LNCaP clone FGC (cell line): ENCODE measurements at regions not wholly inside any gene's neighbourhood (a gene's known extent, or its start where the extent isn't known, plus 50 kb on each side); places are given as distances from the start of the nearest gene placed in this dataset.
A peak's percentile ranks its signal among the peaks of the same experiment; 100 is the strongest.

Experiments used
- DNase-seq: peaks from one replicate; pipeline ENCODE4 v3.0.0-alpha.2; 2011; ENCODE audit warnings: low read depth
- H3K4me3 ChIP-seq: 2 replicates; pipeline ENCODE4 v1.5.1; 2011; ENCODE audit warnings: mild to moderate bottlenecking, low read depth, low read length, control low read depth
- CTCF ChIP-seq: IDR thresholded peaks from 2 replicates; pipeline ENCODE4 v1.5.1; 2012; ENCODE audit warnings: mild to moderate bottlenecking; ENCODE audit not compliant: control insufficient read depth, insufficient read depth; ENCODE audit errors: extremely low read depth

GRCh38 chr1:165073185-165074007 lies 283.1 kb downstream of the LMX1A start:
- peak; percentile 81 for TF ChIP-seq CTCF
- DNase-seq = peak; percentile 39
- H3K4me3 ChIP-seq = no peak overlapping the region

- TF ChIP-seq CTCF = no peak
- no peak overlapping the region for H3K4me3 ChIP-seq
- no peak for DNase-seq
These were observed 285.8 kb downstream of the LMX1A start for GRCh38 chr1:165070675-165071074.

- DNase-seq = peak; percentile 99
- TF ChIP-seq CTCF = no peak
- no peak overlapping the region for H3K4me3 ChIP-seq
These were observed 286.7 kb downstream of the LMX1A start for GRCh38 chr1:165069829-165070228.

- DNase-seq = no peak
- TF ChIP-seq CTCF = no peak
- no peak overlapping the region for H3K4me3 ChIP-seq
These were observed 287.8 kb downstream of the LMX1A start for GRCh38 chr1:165068741-165069140.

- H3K4me3 ChIP-seq = no peak overlapping the region
- DNase-seq = no peak
- no peak for TF ChIP-seq CTCF
These were observed 288.7 kb downstream of the LMX1A start for GRCh38 chr1:165067829-165068228.

GRCh38 chr1:165063181-165063965 lies 293.1 kb downstream of the LMX1A start:
- DNase-seq = no peak
- TF ChIP-seq CTCF = no peak
- no peak overlapping the region for H3K4me3 ChIP-seq

GRCh38 chr1:165062346-165062745 lies 294.2 kb downstream of the LMX1A start:
- no peak for DNase-seq
- no peak for TF ChIP-seq CTCF
- no peak overlapping the region for H3K4me3 ChIP-seq
